ENCODE measurements at regions not wholly inside any gene's neighbourhood (a gene's known extent, or its start where the extent isn't known, plus 50 kb on each side); places are given as distances from the start of the nearest gene placed in this dataset.

GRCh38 chr7:131869169-131869844 lies 312.9 kb upstream of the PODXL start:
- no peak overlapping the region for H3K27ac Mint-ChIP-seq (ENCODE audit: unreplicated experiment)
- H3K9me3 Mint-ChIP-seq = peaks cover 3% of the 10 kb centered on the region
- H3K4me1 Mint-ChIP-seq = no peaks in the 10 kb centered on the region
- H3K4me3 Mint-ChIP-seq = no peak overlapping the region
- TF ChIP-seq, protein P1, sequence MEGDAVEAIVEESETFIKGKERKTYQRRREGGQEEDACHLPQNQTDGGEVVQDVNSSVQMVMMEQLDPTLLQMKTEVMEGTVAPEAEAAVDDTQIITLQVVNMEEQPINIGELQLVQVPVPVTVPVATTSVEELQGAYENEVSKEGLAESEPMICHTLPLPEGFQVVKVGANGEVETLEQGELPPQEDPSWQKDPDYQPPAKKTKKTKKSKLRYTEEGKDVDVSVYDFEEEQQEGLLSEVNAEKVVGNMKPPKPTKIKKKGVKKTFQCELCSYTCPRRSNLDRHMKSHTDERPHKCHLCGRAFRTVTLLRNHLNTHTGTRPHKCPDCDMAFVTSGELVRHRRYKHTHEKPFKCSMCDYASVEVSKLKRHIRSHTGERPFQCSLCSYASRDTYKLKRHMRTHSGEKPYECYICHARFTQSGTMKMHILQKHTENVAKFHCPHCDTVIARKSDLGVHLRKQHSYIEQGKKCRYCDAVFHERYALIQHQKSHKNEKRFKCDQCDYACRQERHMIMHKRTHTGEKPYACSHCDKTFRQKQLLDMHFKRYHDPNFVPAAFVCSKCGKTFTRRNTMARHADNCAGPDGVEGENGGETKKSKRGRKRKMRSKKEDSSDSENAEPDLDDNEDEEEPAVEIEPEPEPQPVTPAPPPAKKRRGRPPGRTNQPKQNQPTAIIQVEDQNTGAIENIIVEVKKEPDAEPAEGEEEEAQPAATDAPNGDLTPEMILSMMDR (conservative IDR thresholded peaks at IDR 0.05) = no peak
- H3K36me3 Mint-ChIP-seq (ENCODE audit: low read depth) = no peaks in the 10 kb centered on the region
- DNase-seq (ENCODE audit: low read depth, low spot score) = no peak
- H3K27me3 Mint-ChIP-seq (ENCODE audit: low read depth) = peaks cover 26% of the 10 kb centered on the region

GRCh38 chr7:131867461-131867860 lies 311.0 kb upstream of the PODXL start:
- TF ChIP-seq, protein P1 (conservative IDR thresholded peaks at IDR 0.05) = no peak
- Mint-ChIP-seq H3K27ac (ENCODE audit: unreplicated experiment) (no peak overlapping the region), H3K4me1 (no peaks in the 10 kb centered on the region), H3K27me3 (ENCODE audit: low read depth) (peaks cover 16% of the 10 kb centered on the region), H3K9me3 (peaks cover 3% of the 10 kb centered on the region), H3K36me3 (ENCODE audit: low read depth) (no peaks in the 10 kb centered on the region), H3K4me3 (no peak overlapping the region)
- no peak for DNase-seq (ENCODE audit: low read depth, low spot score)

DNA sequence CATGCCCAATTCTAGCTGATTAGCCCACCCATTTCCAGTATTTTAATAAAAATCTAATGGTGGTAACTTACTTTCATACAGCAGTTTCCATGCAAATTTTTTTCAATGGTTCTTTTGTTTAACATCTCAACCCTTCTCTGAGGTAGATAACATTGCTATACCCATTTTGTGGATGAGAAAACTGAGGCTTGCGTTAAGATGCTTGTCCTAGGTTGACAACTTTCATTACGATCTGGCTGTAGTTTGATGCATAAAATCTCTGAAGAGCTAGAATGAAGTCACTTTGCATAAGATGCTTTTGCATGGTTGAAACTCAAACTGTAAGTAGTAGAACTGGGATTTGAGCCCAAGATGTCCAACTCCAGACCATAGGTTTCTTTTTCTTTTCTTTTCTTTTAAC lies 309.5 kb upstream of the PODXL start:
- no peak for DNase-seq (ENCODE audit: low read depth, low spot score)
- H3K27ac Mint-ChIP-seq (ENCODE audit: unreplicated experiment) = no peak overlapping the region
- H3K9me3 Mint-ChIP-seq = no peaks in the 10 kb centered on the region
- H3K4me3 Mint-ChIP-seq = no peak overlapping the region
- TF ChIP-seq, protein P1 (conservative IDR thresholded peaks at IDR 0.05) = no peak
- H3K27me3 Mint-ChIP-seq (ENCODE audit: low read depth) = peaks cover 14% of the 10 kb centered on the region
- H3K36me3 Mint-ChIP-seq (ENCODE audit: low read depth) = no peaks in the 10 kb centered on the region
- H3K4me1 Mint-ChIP-seq = no peaks in the 10 kb centered on the region

DNA sequence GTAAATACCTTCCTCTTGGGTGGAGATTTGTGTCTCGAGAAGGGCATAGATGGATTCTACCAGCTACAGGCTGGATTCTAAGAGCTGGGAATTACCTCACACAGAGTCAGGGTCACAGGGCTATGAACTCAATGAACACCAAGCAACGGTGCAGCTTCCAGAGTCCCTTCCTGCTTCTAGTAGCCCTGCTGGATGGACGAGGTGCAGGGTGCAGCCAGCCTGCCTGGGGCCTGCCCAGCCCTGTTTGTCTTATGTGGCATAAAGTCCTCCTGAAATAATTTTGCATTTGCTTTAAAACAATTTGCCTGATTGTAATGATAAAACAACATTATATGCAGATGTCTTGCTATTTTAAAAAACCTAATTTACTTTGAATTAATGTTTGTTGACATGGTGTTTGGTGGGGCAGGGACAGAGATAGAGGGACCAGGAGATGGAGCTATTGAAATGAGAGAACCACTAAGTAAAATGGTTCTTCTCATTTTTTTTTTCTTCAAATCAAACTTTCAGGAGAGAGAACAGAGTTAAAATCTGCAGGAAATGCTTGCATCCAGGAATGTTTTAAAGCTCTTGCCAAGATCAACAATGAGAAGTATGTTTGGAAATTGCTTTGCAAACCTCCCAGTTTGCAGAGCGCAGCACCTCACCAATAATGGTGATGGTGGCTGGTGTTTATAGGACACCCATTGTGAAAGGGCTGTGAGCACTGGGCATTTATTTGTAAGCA lies 305.4 kb upstream of the PODXL start:
- Mint-ChIP-seq H3K9me3 (no peaks in the 10 kb centered on the region), H3K4me3 (no peak overlapping the region), H3K27ac (ENCODE audit: unreplicated experiment) (no peak overlapping the region), H3K27me3 (ENCODE audit: low read depth) (peaks cover 2% of the 10 kb centered on the region), H3K36me3 (ENCODE audit: low read depth) (no peaks in the 10 kb centered on the region), H3K4me1 (peaks cover 12% of the 10 kb centered on the region)
- TF ChIP-seq, protein P1 (conservative IDR thresholded peaks at IDR 0.05) = no peak
- no peak for DNase-seq (ENCODE audit: low read depth, low spot score)

DNA sequence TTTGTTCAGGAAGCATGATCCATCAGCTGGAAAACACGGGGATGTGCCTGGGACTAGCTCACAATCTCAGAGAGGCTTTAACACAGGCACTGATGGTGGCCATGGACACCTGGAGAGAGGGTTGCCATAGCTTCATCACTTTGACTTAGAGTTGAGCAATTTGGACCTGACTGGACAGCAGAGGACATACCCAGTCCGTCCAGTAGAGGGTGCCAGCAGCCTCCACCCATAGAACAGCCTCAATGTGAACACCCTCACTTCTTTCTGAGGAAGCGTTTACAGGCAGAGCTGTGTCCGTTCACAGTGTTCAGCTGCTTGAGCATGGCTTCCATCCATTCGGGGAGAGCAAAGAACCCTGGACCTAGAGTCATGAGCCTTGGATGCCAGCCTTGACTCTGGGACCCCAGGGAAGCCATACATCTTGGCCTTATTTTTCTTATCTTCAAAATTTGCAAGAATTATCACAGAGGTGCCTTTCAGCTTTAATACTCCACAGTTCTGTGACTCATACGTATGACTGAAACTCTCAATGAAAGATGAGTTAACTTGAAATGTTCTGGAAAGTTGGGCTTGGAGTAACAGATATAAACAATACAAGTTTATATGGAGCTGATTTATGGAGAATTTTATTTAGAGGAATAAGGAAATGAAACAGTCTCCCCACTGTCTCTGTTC lies 302.9 kb upstream of the PODXL start:
- H3K27me3 Mint-ChIP-seq (ENCODE audit: low read depth) = peaks cover 7% of the 10 kb centered on the region
- TF ChIP-seq, protein P1 (conservative IDR thresholded peaks at IDR 0.05) = peak; percentile 83
- peak overlapping the region; percentile 4 for H3K27ac Mint-ChIP-seq (ENCODE audit: unreplicated experiment)
- DNase-seq (ENCODE audit: low read depth, low spot score) = peak; percentile 69
- H3K4me3 Mint-ChIP-seq = no peak overlapping the region
- H3K9me3 Mint-ChIP-seq = peaks cover 6% of the 10 kb centered on the region
- peaks cover 3% of the 10 kb centered on the region for H3K36me3 Mint-ChIP-seq (ENCODE audit: low read depth)
- peaks cover 12% of the 10 kb centered on the region for H3K4me1 Mint-ChIP-seq

Measured in neural crest cell (in vitro differentiated cells).